Left lung (tissue), 4 donors: ENCODE measurements at regions not wholly inside any gene's neighbourhood (a gene's known extent, or its start where the extent isn't known, plus 50 kb on each side); places are given as distances from the start of the nearest gene placed in this dataset.

Experiments used
- ATAC-seq: fragments of 200-7000 bp; cut with Tn5 transposase; one replicate; pipeline ENCODE4 v1.9.1; 2020; ENCODE audit warnings: moderate library complexity
- DNase-seq, 4 donors: peaks; one replicate each; pipeline ENCODE4 v3.0.0-alpha.2; 2013 to 2020
- H3K27ac ChIP-seq, 2 donors: fragments of 200-600 bp; sonication (generic) in 1 of 2; one replicate each; pipeline versions ENCODE4 v1.5.0 to v1.8.0; 2020 to 2021
- H3K27me3 ChIP-seq, 2 donors: fragments of 200-600 bp; sonication (generic) in 1 of 2; one replicate each; pipeline versions ENCODE4 v1.5.0 to v1.8.0; 2020 to 2021
- H3K36me3 ChIP-seq, 2 donors: fragments of 200-600 bp; sonication (generic) in 1 of 2; one replicate each; pipeline versions ENCODE4 v1.5.0 to v1.8.0; 2020 to 2021
- H3K4me1 ChIP-seq, 2 donors: fragments of 200-600 bp; one replicate each; pipeline ENCODE4 v1.8.0; 2021
- H3K4me3 ChIP-seq, 2 donors: fragments of 200-600 bp; sonication (generic) in 1 of 2; one replicate each; pipeline versions ENCODE4 v1.5.0 to v1.8.0; 2020 to 2021; ENCODE audit warnings: mild to moderate bottlenecking in 1 of 2
- H3K9me3 ChIP-seq, 2 donors: fragments of 200-600 bp; sonication (generic) in 1 of 2; one replicate each; pipeline versions ENCODE4 v1.5.0 to v1.8.0; 2020 to 2021
- CTCF ChIP-seq, 2 donors: fragments of 200-600 bp; sonication (generic) in 1 of 2; IDR thresholded peaks; one replicate each; pipeline versions ENCODE4 v1.5.0 to v1.8.0; 2021; ENCODE audit warnings: antibody characterized with exemption in 2 of 2
- intact Hi-C, 2 donors: fragments of 100-400 bp; cut with DNase I; formaldehyde crosslinking; loops; one replicate each; pipeline versions ENCODE4 v1.11.2 to v1.14.2; 2022
- donor health status: DM: no; HTN: yes; CAD: no.
- donor health status: DM: no; HTN: no; CAD: no.

- Histone ChIP-seq H3K9me3 (peaks cover 0 to 5% of the 10 kb centered on the region in 2 donors), H3K27ac (no peak overlapping the region), H3K27me3 (no peaks in the 10 kb centered on the region), H3K36me3 (no peaks in the 10 kb centered on the region), H3K4me1 (peaks cover 4 to 9% of the 10 kb centered on the region in 2 donors), H3K4me3 (no peak overlapping the region)
- intact Hi-C loops, result no loop called here
- DNase-seq (no peak), ATAC-seq (no peak)
- TF ChIP-seq CTCF (IDR thresholded peaks at IDR 0.05), result no peak
Observed at GRCh38 chr7:47639495-47640110, 57.7 kb upstream of the TNS3 start.

- H3K9me3 ChIP-seq, result peaks cover 0 to 2% of the 10 kb centered on the region in 2 donors
- DNase-seq, result peak in 3 of 4 donors; percentile 53 to 74 (median 61)
- peak; percentile 74 for ATAC-seq
- no peaks in the 10 kb centered on the region for H3K36me3 ChIP-seq
- H3K27ac ChIP-seq, result no peak overlapping the region
- no peak for TF ChIP-seq CTCF (IDR thresholded peaks at IDR 0.05)
- H3K4me1 ChIP-seq, result peaks cover 4 to 9% of the 10 kb centered on the region in 2 donors
- H3K27me3 ChIP-seq, result no peaks in the 10 kb centered on the region
- no peak overlapping the region for H3K4me3 ChIP-seq
- intact Hi-C loops, result no loop called here
Observed at GRCh38 chr7:47638679-47639315, 56.9 kb upstream of the TNS3 start.

DNA sequence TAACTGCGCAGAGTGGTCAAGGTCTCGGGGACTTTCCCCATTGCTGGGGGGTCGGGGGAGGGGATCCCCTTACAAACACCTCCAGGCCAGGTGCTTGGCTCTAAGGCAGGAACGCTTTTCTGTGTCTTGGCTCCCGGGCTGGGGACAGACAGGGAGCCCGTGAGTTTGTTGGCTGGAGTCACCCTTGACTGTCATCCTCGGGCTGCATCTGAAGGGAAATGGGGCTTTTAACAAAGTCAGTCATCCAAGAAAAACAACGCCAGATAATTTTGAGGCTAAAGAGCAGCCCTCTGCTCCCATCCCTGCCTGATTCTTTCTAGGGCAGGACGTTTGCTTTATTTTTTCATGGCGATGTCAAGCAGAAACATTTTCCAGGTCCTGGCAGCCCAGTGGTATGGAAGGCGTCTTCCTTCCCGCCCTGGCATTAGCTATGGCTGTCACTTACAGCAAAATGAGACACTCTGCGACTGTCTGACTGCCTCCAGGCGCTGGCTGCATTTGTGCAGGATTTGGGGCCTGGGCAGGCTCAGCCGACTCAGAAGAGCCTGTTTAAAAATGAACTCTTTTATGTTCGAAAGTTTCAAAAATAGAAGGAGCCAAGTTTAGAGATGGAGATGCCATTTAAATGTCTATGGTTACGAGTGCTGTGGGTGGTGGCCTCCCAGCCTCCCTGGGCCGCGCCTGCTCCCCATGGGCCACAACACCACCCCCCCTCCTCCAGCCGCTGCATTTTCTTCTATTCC is 54.7 kb upstream of the TNS3 start:
- Histone ChIP-seq H3K36me3 (no peaks in the 10 kb centered on the region), H3K27ac (peak overlapping the region in 1 of 2 donors; percentile 19), H3K4me1 (peaks cover 4 to 16% of the 10 kb centered on the region in 2 donors), H3K27me3 (no peaks in the 10 kb centered on the region), H3K9me3 (no peaks in the 10 kb centered on the region), H3K4me3 (no peak overlapping the region)
- intact Hi-C loops, result no loop called here
- TF ChIP-seq CTCF (IDR thresholded peaks at IDR 0.05), result no peak
- ATAC-seq (no peak), DNase-seq (peak in 1 of 4 donors; percentile 36)

DNA sequence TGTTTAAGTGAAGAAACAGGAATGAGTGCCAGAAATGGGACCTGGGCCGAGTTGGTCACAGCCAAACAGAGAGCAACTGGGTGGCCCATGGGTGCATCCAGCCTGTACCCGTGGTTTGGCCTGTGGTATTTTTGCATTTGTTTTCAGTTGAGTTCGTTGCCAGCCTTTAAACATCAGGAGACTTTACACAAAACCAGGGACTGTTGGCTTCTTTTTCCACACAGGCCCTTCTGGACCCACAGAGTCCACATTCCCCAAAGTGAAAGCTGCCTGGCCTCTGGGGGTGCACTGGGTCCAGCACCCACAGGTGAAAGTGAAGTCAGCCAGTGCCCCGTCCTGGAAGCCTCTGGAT is 54.1 kb upstream of the TNS3 start:
- Histone ChIP-seq H3K36me3 (no peaks in the 10 kb centered on the region), H3K27ac (peak overlapping the region in 1 of 2 donors; percentile 19), H3K4me1 (peaks cover 4 to 16% of the 10 kb centered on the region in 2 donors), H3K4me3 (no peak overlapping the region), H3K27me3 (no peaks in the 10 kb centered on the region), H3K9me3 (no peaks in the 10 kb centered on the region)
- no peak for ATAC-seq
- no peak for TF ChIP-seq CTCF (IDR thresholded peaks at IDR 0.05)
- no peak for DNase-seq
- intact Hi-C loops, result no loop called here
